A673 (cell line): ENCODE measurements at regions not wholly inside any gene's neighbourhood (a gene's known extent, or its start where the extent isn't known, plus 50 kb on each side); places are given as distances from the start of the nearest gene placed in this dataset.

Experiments
- EZH2 ChIP-seq: fragments of 200-600 bp; sonication (generic); IDR thresholded peaks from 2 replicates; pipeline ENCODE4 v1.6.1; 2017; ENCODE audit warnings: borderline replicate concordance, low read depth, mild to moderate bottlenecking, mixed read lengths, antibody characterized with exemption, low read length; ENCODE audit not compliant: poor library complexity, severe bottlenecking
- TF ChIP-seq, protein P1 (sequence below): fragments of 300-800, 200-600 bp; sonication (generic); conservative IDR thresholded peaks from 2 replicates; pipeline ENCODE4 v1.5.1; 2017; ENCODE audit warnings: low read depth, mild to moderate bottlenecking, antibody characterized with exemption, low read length, moderate library complexity, mixed read lengths

DNA sequence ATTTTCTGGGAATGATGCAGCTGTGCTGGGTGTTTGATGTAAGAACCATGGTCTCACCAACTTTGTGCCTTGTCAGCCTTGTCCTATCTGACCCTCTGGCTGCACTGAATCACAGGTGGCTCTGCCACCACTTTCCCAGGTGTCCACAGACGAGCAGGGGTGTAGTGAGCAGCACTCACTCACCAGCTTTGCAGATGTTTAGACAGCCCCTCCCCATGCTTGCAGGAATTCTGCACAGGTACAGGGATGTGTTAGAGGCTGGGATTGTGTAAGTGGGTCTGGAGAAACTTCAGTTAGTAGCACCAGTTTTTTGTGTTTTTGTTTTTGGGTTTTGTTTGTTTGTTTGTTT lies 88.2 kb upstream of the NAA20 start:
- TF ChIP-seq, protein P1, sequence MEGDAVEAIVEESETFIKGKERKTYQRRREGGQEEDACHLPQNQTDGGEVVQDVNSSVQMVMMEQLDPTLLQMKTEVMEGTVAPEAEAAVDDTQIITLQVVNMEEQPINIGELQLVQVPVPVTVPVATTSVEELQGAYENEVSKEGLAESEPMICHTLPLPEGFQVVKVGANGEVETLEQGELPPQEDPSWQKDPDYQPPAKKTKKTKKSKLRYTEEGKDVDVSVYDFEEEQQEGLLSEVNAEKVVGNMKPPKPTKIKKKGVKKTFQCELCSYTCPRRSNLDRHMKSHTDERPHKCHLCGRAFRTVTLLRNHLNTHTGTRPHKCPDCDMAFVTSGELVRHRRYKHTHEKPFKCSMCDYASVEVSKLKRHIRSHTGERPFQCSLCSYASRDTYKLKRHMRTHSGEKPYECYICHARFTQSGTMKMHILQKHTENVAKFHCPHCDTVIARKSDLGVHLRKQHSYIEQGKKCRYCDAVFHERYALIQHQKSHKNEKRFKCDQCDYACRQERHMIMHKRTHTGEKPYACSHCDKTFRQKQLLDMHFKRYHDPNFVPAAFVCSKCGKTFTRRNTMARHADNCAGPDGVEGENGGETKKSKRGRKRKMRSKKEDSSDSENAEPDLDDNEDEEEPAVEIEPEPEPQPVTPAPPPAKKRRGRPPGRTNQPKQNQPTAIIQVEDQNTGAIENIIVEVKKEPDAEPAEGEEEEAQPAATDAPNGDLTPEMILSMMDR, result no peak
- no peak for TF ChIP-seq EZH2
